ENCODE measurements at regions not wholly inside any gene's neighbourhood (a gene's known extent, or its start where the extent isn't known, plus 50 kb on each side); places are given as distances from the start of the nearest gene placed in this dataset.

DNA sequence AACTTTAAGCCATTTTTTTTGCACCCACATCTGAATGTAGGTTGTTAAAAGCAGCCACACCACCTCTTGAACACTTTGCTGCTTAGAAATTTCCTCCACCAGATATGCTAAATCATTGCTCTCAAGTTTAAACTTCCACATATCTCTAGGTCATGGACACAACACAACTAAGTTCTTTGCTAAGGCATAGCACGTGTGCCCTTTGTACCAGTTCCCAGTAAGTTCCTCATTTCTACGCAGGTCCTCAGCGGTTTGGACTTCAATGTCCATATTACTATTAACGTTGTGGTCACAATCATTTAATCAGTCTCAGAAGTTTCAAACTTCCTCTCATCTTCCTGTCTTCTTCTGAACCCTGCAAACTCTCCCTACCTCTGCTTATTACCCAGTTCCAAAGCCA, 661.6 kb upstream of the PKN2 start:
- TF ChIP-seq CTCF (conservative IDR thresholded peaks at IDR 0.05 in 1 of 2, IDR thresholded peaks at IDR 0.05 in 1 of 2; ENCODE audit: extremely low read depth in 1 of 2, insufficient read depth in 1 of 2, low read depth in 1 of 2, low read length in 2 of 2) (no peak), EZH2 (IDR thresholded peaks at IDR 0.05; ENCODE audit: borderline replicate concordance, low read length) (no peak)
